WTC11 (cell line): ENCODE measurements at regions not wholly inside any gene's neighbourhood (a gene's known extent, or its start where the extent isn't known, plus 50 kb on each side); places are given as distances from the start of the nearest gene placed in this dataset.

Experiments used
- ESRRA ChIP-seq: sonication (generic); formaldehyde crosslinking; IDR thresholded peaks from 2 replicates; pipeline ENCODE4 v1.8.1; 2022; ENCODE audit warnings: mild to moderate bottlenecking, missing genetic modification reagents, borderline replicate concordance
- NFYB ChIP-seq: sonication (generic); formaldehyde crosslinking; conservative IDR thresholded peaks from 2 replicates; pipeline ENCODE4 v1.8.0; 2022; ENCODE audit warnings: low read depth, missing genetic modification reagents
- TEAD4 ChIP-seq: sonication (generic); formaldehyde crosslinking; IDR thresholded peaks from 2 replicates; pipeline ENCODE4 v1.8.0; 2022; ENCODE audit warnings: mild to moderate bottlenecking, missing genetic modification reagents
- ZNF317 ChIP-seq: sonication (generic); formaldehyde crosslinking; IDR thresholded peaks from 2 replicates; pipeline ENCODE4 v1.8.1; 2023; ENCODE audit warnings: low read depth, mild to moderate bottlenecking, moderate library complexity, missing genetic modification reagents, borderline replicate concordance
- ZNF423 ChIP-seq: fragments of 250-450 bp; sonication (Bioruptor Pico); IDR thresholded peaks from 2 replicates; pipeline ENCODE4 v2.1.2; 2022; ENCODE audit warnings: mild to moderate bottlenecking, moderate library complexity
- TF ChIP-seq, protein P1 (sequence below): fragments of 200-600 bp; IDR thresholded peaks from 2 replicates; pipeline ENCODE4 v1.8.0; 2022; ENCODE audit warnings: antibody characterized with exemption
- TF ChIP-seq, protein P2 (sequence below): sonication (generic); formaldehyde crosslinking; IDR thresholded peaks from 2 replicates; pipeline ENCODE4 v1.8.1; 2023; ENCODE audit warnings: mild to moderate bottlenecking, moderate library complexity, missing genetic modification reagents
- TF ChIP-seq, protein P3 (sequence below): sonication (generic); formaldehyde crosslinking; conservative IDR thresholded peaks from 2 replicates; pipeline ENCODE4 v1.8.1; 2022; ENCODE audit warnings: mild to moderate bottlenecking, missing genetic modification reagents
- TF ChIP-seq, protein P4 (sequence below): fragments of 250-450 bp; sonication (Bioruptor Pico); IDR thresholded peaks from 2 replicates; pipeline ENCODE4 v2.1.2; 2022; ENCODE audit warnings: mild to moderate bottlenecking, moderate library complexity
- TF ChIP-seq, protein P5 (sequence below): sonication (generic); formaldehyde crosslinking; IDR thresholded peaks from 2 replicates; pipeline ENCODE4 v1.8.0; 2022; ENCODE audit warnings: mild to moderate bottlenecking, missing genetic modification reagents

DNA sequence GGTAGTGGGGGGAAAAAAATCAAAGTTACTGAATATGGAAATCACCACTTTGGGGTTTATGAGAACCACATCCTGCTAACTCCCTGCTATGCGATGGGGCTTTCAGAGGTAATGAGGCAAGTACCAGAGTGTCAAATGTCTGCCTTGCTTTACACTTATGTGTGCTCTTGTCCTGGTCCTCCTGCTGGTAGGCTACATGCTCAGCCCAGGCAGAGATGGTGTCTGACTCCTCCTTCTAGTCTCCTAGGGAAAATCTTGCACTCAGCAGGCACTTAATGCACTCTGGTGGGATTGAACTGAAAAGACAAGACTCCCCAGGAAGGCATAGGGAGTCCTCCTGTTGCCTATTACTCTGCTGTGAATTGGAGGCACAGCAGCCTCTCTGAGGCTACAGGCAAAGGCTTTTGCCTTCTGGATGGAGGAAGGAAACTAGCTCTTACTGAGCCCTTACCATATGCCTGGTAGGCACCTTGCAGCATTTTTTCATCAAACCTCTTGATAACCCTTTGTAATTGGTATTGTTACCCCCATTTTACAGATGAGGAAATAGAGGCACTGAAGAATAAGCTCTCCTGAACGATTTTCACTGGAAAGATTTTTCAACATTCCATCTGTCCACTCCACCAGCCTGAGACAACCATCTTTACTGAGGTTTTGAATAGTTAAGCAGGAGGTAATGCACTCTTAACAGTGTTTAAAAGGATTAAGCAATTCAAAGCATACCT is 132.1 kb upstream of the PAX6 start:
- TF ChIP-seq, protein P1, sequence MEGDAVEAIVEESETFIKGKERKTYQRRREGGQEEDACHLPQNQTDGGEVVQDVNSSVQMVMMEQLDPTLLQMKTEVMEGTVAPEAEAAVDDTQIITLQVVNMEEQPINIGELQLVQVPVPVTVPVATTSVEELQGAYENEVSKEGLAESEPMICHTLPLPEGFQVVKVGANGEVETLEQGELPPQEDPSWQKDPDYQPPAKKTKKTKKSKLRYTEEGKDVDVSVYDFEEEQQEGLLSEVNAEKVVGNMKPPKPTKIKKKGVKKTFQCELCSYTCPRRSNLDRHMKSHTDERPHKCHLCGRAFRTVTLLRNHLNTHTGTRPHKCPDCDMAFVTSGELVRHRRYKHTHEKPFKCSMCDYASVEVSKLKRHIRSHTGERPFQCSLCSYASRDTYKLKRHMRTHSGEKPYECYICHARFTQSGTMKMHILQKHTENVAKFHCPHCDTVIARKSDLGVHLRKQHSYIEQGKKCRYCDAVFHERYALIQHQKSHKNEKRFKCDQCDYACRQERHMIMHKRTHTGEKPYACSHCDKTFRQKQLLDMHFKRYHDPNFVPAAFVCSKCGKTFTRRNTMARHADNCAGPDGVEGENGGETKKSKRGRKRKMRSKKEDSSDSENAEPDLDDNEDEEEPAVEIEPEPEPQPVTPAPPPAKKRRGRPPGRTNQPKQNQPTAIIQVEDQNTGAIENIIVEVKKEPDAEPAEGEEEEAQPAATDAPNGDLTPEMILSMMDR = no peak
- TF ChIP-seq, protein P2, sequence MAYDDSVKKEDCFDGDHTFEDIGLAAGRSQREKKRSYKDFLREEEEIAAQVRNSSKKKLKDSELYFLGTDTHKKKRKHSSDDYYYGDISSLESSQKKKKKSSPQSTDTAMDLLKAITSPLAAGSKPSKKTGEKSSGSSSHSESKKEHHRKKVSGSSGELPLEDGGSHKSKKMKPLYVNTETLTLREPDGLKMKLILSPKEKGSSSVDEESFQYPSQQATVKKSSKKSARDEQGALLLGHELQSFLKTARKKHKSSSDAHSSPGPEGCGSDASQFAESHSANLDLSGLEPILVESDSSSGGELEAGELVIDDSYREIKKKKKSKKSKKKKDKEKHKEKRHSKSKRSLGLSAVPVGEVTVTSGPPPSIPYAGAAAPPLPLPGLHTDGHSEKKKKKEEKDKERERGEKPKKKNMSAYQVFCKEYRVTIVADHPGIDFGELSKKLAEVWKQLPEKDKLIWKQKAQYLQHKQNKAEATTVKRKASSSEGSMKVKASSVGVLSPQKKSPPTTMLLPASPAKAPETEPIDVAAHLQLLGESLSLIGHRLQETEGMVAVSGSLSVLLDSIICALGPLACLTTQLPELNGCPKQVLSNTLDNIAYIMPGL (CRISPR knock-in tag) = no peak
- TF ChIP-seq ZNF317 (CRISPR knock-in tag) (no peak), TEAD4 (no peak), NFYB (CRISPR knock-in tag) (no peak), ZNF423 (CRISPR knock-in tag) (no peak), ESRRA (CRISPR knock-in tag) (no peak)
- TF ChIP-seq, protein P3, sequence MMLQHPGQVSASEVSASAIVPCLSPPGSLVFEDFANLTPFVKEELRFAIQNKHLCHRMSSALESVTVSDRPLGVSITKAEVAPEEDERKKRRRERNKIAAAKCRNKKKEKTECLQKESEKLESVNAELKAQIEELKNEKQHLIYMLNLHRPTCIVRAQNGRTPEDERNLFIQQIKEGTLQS (CRISPR knock-in tag) = no peak
- TF ChIP-seq, protein P4, sequence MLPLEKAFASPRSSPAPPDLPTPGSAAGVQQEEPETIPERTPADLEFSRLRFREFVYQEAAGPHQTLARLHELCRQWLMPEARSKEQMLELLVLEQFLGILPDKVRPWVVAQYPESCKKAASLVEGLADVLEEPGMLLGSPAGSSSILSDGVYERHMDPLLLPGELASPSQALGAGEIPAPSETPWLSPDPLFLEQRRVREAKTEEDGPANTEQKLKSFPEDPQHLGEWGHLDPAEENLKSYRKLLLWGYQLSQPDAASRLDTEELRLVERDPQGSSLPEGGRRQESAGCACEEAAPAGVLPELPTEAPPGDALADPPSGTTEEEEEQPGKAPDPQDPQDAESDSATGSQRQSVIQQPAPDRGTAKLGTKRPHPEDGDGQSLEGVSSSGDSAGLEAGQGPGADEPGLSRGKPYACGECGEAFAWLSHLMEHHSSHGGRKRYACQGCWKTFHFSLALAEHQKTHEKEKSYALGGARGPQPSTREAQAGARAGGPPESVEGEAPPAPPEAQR (CRISPR knock-in tag) = no peak
- TF ChIP-seq, protein P5, sequence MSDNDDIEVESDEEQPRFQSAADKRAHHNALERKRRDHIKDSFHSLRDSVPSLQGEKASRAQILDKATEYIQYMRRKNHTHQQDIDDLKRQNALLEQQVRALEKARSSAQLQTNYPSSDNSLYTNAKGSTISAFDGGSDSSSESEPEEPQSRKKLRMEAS (CRISPR knock-in tag) = no peak
